ENCODE measurements at regions not wholly inside any gene's neighbourhood (a gene's known extent, or its start where the extent isn't known, plus 50 kb on each side); places are given as distances from the start of the nearest gene placed in this dataset.
A peak's percentile ranks its signal among the peaks of the same experiment; 100 is the strongest.

DNA sequence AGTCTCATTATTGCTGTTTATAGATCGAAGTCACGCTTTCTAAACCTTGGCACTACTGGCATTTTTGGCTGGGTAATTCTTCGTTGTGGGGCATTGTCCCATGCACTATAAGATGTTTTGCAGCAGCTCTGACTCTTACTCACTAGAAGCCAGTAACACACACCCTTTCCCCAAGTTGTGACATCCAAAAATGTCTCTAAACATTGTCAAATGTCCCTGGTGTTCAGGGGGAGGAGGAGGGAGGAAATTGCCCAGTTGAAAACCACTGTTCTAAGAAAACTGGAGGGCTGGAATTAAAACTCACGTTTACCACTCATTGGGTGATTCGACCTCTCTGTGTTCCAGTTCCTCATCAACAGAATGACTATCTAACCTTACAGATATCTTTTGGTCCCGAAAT is 115.7 kb upstream of the KLF7 start:
- H3K27me3 ChIP-seq = no peaks in the 10 kb centered on the region
- no peak overlapping the region for H3K27ac ChIP-seq (replicated peaks in 1 of 4)
- H3K36me3 ChIP-seq = no peaks in the 10 kb centered on the region
- intact Hi-C loops (cut with DNase I) = no loop called here
- H3K9me3 ChIP-seq = no peaks in the 10 kb centered on the region
- DNase-seq (ENCODE audit: extremely low spot score) = no peak
- H3K4me1 ChIP-seq = peaks cover 0 to 18% (median 16%) of the 10 kb centered on the region in 4 donors
- TF ChIP-seq, protein P1, sequence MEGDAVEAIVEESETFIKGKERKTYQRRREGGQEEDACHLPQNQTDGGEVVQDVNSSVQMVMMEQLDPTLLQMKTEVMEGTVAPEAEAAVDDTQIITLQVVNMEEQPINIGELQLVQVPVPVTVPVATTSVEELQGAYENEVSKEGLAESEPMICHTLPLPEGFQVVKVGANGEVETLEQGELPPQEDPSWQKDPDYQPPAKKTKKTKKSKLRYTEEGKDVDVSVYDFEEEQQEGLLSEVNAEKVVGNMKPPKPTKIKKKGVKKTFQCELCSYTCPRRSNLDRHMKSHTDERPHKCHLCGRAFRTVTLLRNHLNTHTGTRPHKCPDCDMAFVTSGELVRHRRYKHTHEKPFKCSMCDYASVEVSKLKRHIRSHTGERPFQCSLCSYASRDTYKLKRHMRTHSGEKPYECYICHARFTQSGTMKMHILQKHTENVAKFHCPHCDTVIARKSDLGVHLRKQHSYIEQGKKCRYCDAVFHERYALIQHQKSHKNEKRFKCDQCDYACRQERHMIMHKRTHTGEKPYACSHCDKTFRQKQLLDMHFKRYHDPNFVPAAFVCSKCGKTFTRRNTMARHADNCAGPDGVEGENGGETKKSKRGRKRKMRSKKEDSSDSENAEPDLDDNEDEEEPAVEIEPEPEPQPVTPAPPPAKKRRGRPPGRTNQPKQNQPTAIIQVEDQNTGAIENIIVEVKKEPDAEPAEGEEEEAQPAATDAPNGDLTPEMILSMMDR (IDR thresholded peaks at IDR 0.05) = no peak
- TF ChIP-seq POLR2AphosphoS5 (IDR thresholded peaks at IDR 0.05) (no peak), POLR2A (IDR thresholded peaks at IDR 0.05; ENCODE audit: low read depth) (no peak), EP300 (IDR thresholded peaks at IDR 0.05) (no peak)
- H3K4me3 ChIP-seq = no peak overlapping the region
- whole genome bisulfite sequencing = 91% methylated on average over 6 of the region's 6 CpGs

DNA sequence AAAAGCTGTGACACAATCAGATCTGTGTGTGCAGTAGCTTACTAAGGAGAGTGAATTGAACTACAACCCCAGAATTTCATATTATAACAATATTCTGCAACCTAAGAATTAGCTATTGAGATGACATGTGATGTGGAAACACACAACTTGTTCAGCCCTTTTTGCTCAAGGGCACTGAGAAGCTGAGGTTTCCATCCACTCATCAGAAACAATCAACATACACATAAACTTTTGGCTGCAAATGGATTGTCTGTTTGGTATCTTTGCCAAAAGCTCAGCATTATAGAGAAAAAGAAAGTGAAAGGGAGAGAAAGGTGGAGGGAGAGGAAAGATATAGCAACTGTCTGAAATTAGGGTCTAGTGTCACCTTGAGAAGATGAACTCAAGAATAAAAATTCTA is 117.2 kb upstream of the KLF7 start:
- Histone ChIP-seq H3K27ac (replicated peaks in 1 of 4) (peak overlapping the region in 1 of 4 donors; percentile 34), H3K9me3 (no peaks in the 10 kb centered on the region), H3K27me3 (no peaks in the 10 kb centered on the region), H3K36me3 (no peaks in the 10 kb centered on the region), H3K4me1 (peaks cover 0 to 18% (median 16%) of the 10 kb centered on the region in 4 donors), H3K4me3 (no peak overlapping the region)
- intact Hi-C loops (cut with DNase I) = no loop called here
- TF ChIP-seq, protein P1 (IDR thresholded peaks at IDR 0.05) = no peak
- no peak for TF ChIP-seq EP300 (IDR thresholded peaks at IDR 0.05)
- TF ChIP-seq POLR2AphosphoS5 (IDR thresholded peaks at IDR 0.05) = no peak
- no peak for TF ChIP-seq POLR2A (IDR thresholded peaks at IDR 0.05; ENCODE audit: low read depth)
- DNase-seq (ENCODE audit: extremely low spot score) = no peak

DNA sequence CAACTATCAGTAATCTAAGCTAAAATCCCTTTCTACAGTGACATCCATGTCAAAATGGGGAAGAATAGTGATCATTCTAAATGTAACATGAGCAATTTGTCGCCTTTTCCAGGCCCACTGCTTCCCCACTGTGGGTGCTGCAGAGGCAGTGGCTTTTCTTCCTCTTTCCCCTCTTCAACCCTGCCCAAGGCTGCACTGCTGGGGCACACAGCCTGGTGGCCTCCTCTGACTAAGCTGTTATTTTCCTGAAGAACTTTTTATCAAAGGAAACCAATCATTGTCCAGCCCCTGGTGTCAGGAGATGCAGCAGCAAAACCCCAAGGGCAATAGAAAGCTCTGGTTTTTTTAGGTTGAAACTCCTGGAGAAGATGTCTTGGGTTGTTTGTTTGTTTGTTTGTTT is 117.6 kb upstream of the KLF7 start:
- Histone ChIP-seq H3K4me3 (no peak overlapping the region), H3K4me1 (peaks cover 0 to 18% (median 16%) of the 10 kb centered on the region in 4 donors), H3K27ac (replicated peaks in 1 of 4) (peak overlapping the region in 1 of 4 donors; percentile 34), H3K27me3 (no peaks in the 10 kb centered on the region), H3K36me3 (no peaks in the 10 kb centered on the region), H3K9me3 (no peaks in the 10 kb centered on the region)
- intact Hi-C loops (cut with DNase I) = no loop called here
- no peak for DNase-seq (ENCODE audit: extremely low spot score)
- WGBS = 95% methylated on average over 1 of the region's 1 CpG
- TF ChIP-seq, protein P1 (IDR thresholded peaks at IDR 0.05) = peak in 1 of 3 experiments; percentile 25
- TF ChIP-seq POLR2AphosphoS5 (IDR thresholded peaks at IDR 0.05) = no peak
- TF ChIP-seq EP300 (IDR thresholded peaks at IDR 0.05) = no peak

DNA sequence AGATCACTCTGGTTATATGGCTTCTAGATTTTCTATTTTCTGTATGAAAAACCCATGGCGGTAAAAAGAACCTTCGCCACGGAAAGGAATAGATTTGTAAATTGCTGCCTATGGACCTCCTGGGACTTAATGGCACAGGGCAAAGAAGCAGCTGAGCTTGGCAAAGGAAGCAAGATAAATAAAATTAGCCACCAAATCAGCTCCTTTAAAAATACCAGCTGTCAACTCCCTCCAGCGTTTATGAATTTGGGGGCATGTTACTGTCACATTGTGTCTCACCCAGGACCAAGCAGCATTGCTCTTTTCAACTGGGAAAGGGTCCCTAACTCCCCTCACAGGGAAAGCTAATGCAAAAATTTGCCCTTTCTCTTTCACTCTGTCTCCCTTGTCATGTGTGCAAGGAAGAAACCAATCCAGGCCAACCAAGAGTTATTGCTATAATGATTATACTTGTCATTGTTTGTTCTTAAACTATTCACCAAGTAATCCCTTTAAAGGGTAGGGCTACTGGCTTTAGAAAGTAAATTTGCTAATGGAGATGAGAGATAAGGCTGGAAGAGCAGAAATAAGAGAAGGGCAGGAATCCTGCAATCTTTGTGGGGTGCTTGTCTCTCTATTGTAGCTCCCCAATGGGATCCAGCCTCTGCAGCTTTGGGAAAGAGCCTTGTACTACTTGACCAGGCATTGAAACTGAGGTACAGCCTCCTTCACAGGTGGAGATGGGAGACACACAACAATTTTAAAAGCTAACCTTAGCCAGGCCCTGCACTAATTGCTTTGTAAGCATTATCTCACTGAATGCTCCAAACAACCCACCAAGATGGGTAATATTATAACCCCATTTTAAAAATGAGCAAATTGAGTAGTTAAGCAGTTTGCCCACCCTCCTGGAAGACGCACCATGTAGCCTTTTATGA is 119.1 kb upstream of the KLF7 start:
- no peak for TF ChIP-seq POLR2AphosphoS5 (IDR thresholded peaks at IDR 0.05)
- TF ChIP-seq POLR2A (IDR thresholded peaks at IDR 0.05; ENCODE audit: low read depth) = no peak
- TF ChIP-seq, protein P1 (IDR thresholded peaks at IDR 0.05) = no peak
- no peak for TF ChIP-seq EP300 (IDR thresholded peaks at IDR 0.05)

More for the DNA sequence above, 119.1 kb upstream of the KLF7 start:
- intact Hi-C loops (cut with DNase I) = no loop called here
- Histone ChIP-seq H3K4me1 (peaks cover 0 to 18% (median 16%) of the 10 kb centered on the region in 4 donors), H3K4me3 (no peak overlapping the region), H3K27me3 (no peaks in the 10 kb centered on the region), H3K9me3 (no peaks in the 10 kb centered on the region), H3K36me3 (no peaks in the 10 kb centered on the region), H3K27ac (replicated peaks in 1 of 4) (no peak overlapping the region)
- WGBS = 95% methylated on average over 4 of the region's 5 CpGs
- no peak for DNase-seq (ENCODE audit: extremely low spot score)
